H54 (cell line): ENCODE measurements at regions not wholly inside any gene's neighbourhood (a gene's known extent, or its start where the extent isn't known, plus 50 kb on each side); places are given as distances from the start of the nearest gene placed in this dataset.
"Not testable (repeated sequence)": the region's sequence is repeated elsewhere in the genome, so short reads cannot be mapped to it uniquely, and the experiment has no call there.

ENCODE experiments used
- DNase-seq: peaks from one replicate; pipeline ENCODE4 v3.0.0; 2011; ENCODE audit warnings: low spot score, mixed read lengths; ENCODE audit not compliant: insufficient read length
- FAIRE-seq: peaks from 3 replicates; lab custom pipeline; 2011; peaks lifted over from hg19 to GRCh38; lab: Jason Lieb, UNC
- POLR2A ChIP-seq: IDR thresholded peaks from 2 replicates; pipeline ENCODE4 v1.6.1; 2011; ENCODE audit warnings: low read depth, mild to moderate bottlenecking, low read length

DNA sequence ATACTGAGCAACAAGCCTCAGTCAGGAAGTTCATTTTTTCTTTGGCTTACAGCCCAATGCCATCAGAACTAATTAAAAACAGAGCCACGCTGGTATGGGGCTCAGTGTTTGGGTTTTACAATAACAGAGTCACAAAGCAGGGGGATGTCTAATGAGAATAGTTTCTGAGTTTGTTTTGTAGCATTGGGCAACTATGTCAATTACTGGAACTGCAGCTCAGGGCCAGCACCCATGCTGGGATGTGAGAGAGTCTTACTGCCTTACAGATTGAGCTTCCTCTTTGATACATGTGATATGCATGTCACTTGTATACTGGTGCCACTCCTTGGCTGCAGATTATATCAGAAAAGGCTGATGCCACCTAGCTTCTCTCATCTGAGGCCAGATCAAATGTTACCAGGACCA is 117.6 kb downstream of the TFAP2B start:
- FAIRE-seq = no peak
- no peak for TF ChIP-seq POLR2A

DNA sequence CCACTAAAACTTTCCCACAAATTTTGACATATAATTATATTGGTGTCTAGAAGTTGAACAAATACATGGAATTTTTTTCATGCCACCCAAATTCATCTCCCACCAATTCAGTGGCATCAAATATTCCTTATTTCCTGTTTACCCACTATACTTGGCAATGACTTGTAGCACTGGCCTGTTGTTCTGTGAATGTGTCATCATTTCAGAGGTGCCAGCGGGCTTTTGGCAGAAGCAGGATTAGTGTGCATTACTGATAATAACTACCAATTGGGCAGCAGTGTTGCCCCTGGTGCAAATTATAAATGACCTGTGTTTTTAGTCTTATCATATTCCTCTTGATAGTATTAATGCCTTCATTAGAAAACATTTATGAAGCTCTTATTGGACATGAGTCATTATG is 121.3 kb downstream of the TFAP2B start:
- no peak for TF ChIP-seq POLR2A
- DNase-seq = no peak
- FAIRE-seq = no peak

More for the DNA sequence above, 117.6 kb downstream of the TFAP2B start:
- no peak for DNase-seq

DNA sequence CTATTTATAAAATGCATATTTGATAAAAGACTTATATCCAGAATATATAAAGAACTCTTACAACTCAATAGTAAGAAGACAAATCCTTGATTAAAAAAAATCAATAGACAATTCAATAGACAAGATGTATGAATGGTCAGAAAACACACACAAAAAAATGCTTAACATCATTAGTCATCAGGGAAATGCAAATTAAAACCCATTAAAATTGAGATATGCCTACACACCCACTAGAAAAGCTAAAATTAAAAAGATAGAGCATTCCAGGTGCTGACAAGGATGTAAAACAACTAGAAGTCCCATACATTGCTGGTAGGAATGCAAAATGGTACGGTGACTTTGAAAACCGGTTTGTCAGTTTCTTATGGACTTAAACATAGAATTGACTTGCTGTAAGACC is 127.1 kb downstream of the TFAP2B start:
- DNase-seq (no peak), FAIRE-seq (no peak)
- TF ChIP-seq POLR2A = no peak

DNA sequence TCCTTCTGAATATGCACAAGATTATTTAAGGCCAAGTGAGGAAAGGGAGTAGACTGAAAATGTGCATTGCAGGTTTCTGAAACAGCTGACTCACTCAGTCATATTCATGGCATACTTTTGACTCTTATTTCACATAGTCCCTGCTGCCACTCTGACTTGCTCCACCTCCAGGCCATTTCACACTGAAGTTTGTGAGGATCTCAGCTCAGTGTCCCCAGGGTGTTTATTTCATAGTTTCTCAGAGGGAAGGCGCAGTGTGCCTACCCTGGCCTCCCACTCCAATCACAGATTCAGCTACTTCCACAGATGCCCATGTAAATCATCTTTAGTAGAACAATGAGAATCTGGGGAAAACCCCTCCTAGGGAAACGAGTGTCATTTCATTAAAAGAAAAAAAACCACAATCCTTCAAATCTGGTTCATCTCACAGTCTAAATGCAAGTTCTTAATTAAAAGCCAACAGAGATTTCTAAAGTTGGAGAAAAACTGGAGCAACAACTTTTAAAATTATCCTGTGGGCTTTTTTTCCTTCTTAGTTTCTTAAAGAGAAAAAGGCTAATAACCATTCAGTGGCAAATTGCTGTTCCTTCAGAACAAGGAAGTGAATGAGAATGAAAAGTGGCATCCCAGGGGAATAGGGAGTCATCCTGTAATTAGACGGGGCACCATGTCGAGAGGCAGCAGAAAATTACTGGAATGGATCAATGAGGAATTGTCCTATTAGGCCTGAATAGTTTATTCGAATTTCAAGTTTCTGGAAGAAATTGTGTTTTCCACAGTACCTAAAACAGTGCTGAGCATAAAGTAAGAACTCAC is 133.6 kb downstream of the TFAP2B start:
- TF ChIP-seq POLR2A = no peak
- FAIRE-seq (peak; percentile 64), DNase-seq (peak; percentile 12)

DNA sequence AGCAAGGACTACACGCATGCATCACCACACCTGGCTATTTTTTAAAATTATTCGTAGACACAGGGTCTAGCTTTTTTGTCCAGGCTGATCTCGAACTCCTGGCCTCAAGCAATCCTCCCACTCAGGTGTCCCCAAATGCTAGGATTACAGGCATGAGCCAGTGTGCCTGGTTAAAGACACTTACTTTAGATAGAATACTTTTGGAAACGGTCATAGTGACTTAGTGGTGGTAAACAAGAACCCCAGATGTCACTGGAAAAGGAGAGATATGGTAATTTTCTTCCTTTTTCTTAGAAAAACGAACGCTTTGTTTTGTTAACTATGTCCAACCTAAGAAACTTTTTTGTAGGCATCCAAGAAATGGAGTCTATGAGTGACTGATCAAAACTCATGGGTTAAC is 137.3 kb downstream of the TFAP2B start:
- no peak for FAIRE-seq
- DNase-seq = no peak
- no peak for TF ChIP-seq POLR2A

DNA sequence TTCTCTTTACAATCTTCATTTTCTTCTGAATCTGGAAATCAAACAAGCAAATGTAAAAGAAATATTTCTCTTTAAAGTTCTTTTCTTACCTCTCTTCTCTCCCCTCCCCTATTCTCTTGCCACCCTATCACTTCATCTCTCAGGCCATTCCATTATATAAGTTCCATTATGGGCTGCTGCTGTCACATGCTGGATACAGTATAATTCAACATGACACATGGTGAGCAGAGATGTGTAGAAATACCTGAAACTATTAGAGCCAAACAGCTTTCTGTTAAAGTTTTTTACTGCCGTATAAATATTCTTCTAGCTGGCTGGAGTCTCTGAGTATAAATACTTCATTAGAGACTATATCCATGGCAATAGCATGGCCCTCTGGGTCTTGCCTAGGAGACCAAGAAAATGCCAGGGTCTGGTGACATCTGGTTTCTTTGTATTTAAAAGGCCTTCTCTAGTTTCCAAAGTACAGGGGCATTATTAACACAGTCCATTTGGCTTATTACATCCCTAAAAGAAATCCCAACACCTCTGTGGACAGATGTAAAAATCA is 139.6 kb downstream of the TFAP2B start:
- no peak for TF ChIP-seq POLR2A
- no peak for FAIRE-seq
- DNase-seq = no peak

DNA sequence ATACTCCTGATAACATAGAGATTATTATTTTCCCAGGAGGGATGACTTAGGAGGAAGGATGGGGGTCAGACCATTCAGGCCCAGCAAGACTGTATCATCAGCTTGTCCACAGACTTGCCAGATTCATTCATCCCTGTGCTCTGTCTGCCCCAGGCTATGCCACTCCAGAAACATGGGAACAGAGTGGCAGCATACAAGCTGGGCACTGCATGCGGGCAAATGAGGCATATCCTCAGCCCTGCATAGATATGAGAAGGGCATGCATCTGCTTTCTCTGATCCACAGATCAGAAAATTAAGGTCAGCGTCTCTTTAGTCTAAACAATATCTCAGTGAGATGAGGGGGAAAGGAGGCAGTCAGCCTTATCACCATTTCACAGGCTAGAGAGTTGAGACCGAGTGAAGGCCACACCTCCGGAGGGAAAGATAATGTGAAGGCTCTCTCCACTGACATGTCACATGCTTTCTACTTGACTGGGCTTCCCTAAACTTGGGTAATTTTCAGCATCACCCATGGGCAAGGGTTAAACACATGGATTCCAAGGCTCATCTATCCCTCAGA is 140.5 kb downstream of the TFAP2B start:
- DNase-seq = no peak
- no peak for TF ChIP-seq POLR2A
- no peak for FAIRE-seq

DNA sequence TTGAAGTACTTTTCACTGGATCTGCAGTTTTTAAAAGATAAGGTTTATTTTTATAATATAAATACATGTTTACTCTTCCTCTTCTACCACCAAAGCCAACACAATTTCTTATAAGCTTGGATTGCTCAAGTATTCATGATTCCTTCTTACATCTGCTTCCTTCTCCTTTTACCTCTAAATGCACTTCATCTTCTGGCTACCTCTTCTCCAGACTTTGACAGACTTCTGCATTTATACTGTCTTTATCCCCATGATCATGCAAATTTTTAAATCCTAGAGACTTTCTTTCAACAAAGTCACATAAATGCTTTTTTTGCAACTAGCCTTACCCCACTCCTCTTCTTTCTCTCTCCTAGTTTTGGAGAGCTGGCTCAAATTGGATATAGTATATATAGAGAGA is 142.9 kb downstream of the TFAP2B start:
- no peak for FAIRE-seq

DNA sequence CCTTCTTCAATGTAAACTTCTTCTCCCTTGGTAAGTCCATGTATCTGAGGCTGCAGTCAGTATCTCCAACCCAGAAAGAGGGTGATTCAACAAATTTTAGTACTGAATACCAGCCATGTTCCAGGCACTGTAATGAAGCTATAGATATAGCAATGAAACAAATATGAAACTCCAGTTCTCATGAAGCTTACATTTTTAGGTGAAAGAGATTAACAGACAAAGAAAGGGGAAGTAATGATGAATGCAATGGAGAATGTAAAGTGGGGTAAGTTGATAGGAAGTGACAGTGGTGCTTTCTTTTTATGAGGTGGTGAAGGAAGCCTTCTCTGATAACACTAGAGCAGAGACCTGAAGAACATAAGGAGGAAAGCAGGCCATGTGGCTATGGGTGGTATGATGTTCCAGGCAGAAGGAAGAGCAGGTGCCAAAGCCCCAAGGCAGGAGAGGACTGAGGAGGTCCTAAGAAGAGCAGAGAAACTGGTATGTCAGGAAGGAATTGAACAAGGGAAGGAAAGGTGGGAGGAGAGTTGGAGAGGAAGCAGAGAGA is 143.6 kb downstream of the TFAP2B start:
- no peak for DNase-seq
- no peak for TF ChIP-seq POLR2A
- FAIRE-seq = no peak

More for the DNA sequence above, 142.9 kb downstream of the TFAP2B start:
- no peak for TF ChIP-seq POLR2A
- DNase-seq = no peak

DNA sequence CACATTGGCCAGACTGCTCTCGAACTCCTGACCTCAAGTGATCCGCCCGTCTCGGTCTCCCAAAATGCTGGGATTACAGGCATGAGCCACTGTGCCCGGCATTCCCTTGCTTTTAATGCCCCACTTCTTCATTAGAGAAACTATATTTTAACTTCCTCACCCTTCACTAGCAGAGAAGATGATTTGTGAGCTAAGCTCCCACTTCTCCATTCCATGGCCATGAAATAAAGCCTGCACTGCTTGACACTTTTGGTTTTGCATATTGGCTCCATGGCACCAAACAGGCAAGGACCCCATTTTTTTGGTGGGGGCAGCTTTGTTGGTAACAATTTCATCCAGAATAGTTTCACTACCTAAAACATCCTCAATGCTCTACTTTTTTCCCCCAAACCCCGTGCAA is 145.3 kb downstream of the TFAP2B start:
- no peak for TF ChIP-seq POLR2A
- DNase-seq (no peak), FAIRE-seq (no peak)

DNA sequence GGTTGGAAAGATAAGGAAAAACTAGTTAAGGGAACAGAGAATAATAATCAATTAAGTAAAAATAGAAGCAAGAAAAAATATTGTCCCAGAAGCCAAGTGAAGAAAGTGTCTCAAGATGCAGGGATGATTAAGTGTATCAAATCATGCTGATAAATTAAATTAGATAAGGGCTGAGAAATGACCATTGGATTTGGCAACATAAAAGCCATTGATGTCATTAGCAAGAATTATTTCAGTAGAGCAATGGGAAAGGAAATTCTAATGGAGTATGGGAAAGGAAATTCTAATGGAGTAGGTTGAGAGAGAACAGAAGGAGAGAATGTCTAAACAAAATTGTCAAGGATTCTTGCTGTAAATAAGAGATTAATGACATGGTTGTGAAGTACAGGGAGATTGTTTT is 146.8 kb downstream of the TFAP2B start:
- DNase-seq (no peak), FAIRE-seq (no peak)
- no peak for TF ChIP-seq POLR2A

DNA sequence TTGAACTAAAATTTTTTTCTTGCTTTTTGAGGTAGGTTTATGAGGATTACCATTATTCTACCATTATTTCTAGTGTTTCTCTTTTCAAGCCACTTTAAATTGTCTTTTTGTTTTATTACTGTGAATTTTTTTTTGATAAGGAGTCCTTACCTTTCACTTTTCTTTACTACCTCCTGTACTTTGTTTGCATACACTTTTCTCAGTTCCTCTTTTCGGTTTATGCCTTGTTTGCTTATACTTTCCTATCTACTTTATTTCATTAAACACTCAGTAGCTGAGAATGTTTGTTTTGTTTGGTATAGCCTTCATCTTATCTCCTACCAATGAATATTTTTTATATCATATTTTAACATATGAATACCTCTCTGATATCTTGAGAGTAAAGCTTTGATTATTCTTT is 147.9 kb downstream of the TFAP2B start:
- TF ChIP-seq POLR2A = no peak
- no peak for DNase-seq
- FAIRE-seq = no peak

DNA sequence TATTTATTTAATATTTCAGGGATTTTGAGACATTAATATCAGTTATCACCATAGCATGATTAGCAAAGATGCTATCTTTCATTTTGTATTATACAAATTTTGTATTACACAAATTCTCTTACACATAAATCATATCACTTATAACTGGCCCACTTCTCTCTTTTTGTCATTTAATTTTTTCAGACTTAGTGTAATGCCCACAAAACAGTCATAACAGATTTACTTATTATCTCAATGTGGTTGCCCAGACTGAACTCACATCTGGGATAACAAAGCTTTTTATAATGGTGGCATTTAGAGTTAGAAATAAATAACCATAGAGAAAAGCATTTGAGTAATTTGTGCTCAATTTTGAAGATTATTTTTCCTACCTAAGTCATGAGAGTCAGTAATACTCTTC is 148.3 kb downstream of the TFAP2B start:
- DNase-seq = no peak
- no peak for FAIRE-seq
- TF ChIP-seq POLR2A = no peak

DNA sequence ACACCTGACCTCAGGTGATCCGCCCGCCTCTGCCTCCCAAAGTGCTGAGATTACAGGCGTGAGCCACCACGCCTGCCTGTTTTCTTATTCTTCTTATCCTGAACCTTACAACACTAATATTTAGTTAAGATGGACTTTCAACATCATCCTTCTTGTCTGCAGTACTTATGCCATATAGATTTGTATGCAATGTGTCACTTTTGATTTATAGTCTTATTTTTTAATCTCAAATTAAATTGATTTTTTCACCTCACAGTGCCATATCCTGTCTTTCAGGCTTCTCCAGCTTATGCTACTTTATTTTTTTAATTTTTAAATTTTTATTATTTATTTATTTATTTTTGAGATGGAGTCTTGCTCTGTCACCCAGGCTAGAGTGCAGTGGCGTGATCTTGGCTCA is 149.6 kb downstream of the TFAP2B start:
- DNase-seq, FAIRE-seq: not testable (repeated sequence)
